CD4-positive, alpha-beta T cell (primary cell): ENCODE measurements at regions not wholly inside any gene's neighbourhood (a gene's known extent, or its start where the extent isn't known, plus 50 kb on each side); places are given as distances from the start of the nearest gene placed in this dataset.

ENCODE experiments used
- ATAC-seq: fragments of 200-7000 bp; cut with Tn5 transposase; one replicate; pipeline ENCODE4 v1.10.0; 2022; ENCODE audit warnings: mild to moderate bottlenecking; ENCODE audit not compliant: poor library complexity
- CTCF ChIA-PET: fragments of 350-600 bp; sonication (Branson Sonifier 250); formaldehyde crosslinking; loops from one replicate; lab custom pipeline; 2021; ENCODE audit warnings: antibody characterized with exemption, inconsistent platforms; lab: Charles Lee
- POLR2A ChIA-PET: fragments of 350-600 bp; sonication (Branson Sonifier 250); formaldehyde crosslinking; loops from one replicate; lab custom pipeline; 2021; ENCODE audit warnings: antibody characterized with exemption, inconsistent platforms; lab: Charles Lee
- DNase-seq, 14 experiments: peaks; one replicate each; pipeline ENCODE4 v3.0.0-alpha.2; 2013 to 2020; ENCODE audit warnings: mixed read lengths in 2 of 14
- H3K27ac ChIP-seq, 2 donors: one replicate each; pipeline versions ENCODE4 v1.5.1 to v1.7.0; 2013; ENCODE audit warnings: low read length in 2 of 2, low read depth in 1 of 2, mild to moderate bottlenecking in 1 of 2
- H3K27me3 ChIP-seq, 2 experiments: 1 replicate in 1 of 2; 2 replicates in 1 of 2; pipeline versions ENCODE4 v1.6.1 to v1.7.0; 2013; ENCODE audit warnings: low read length in 2 of 2, control low read depth in 1 of 2, mild to moderate bottlenecking in 1 of 2, moderate library complexity in 1 of 2; ENCODE audit not compliant: insufficient read depth in 2 of 2, control insufficient read depth in 1 of 2
- H3K36me3 ChIP-seq: one replicate; pipeline ENCODE4 v1.6.1; 2013; ENCODE audit warnings: low read length, control low read depth; ENCODE audit not compliant: insufficient read depth
- H3K4me1 ChIP-seq: one replicate; pipeline ENCODE4 v1.6.1; 2013; ENCODE audit warnings: low read length, control low read depth; ENCODE audit not compliant: insufficient read depth
- H3K4me3 ChIP-seq: one replicate; pipeline ENCODE4 v1.5.1; 2013; ENCODE audit warnings: mild to moderate bottlenecking, low read length, moderate library complexity
- H3K9me3 ChIP-seq, 2 experiments: 1 replicate in 1 of 2; 2 replicates in 1 of 2; pipeline versions ENCODE4 v1.6.1 to v1.7.0; 2013; ENCODE audit warnings: low read length in 2 of 2, mild to moderate bottlenecking in 2 of 2, control low read depth in 1 of 2, moderate library complexity in 1 of 2; ENCODE audit not compliant: control insufficient read depth in 1 of 2, insufficient read depth in 1 of 2
- H3K27ac Mint-ChIP-seq: one replicate; pipeline ENCODE4 v1.8.0; 2020; ENCODE audit warnings: mixed read lengths
- H3K27me3 Mint-ChIP-seq: one replicate; pipeline ENCODE4 v1.8.0; 2021; ENCODE audit warnings: mixed read lengths
- H3K36me3 Mint-ChIP-seq: one replicate; pipeline ENCODE4 v1.8.0; 2021; ENCODE audit warnings: low read depth, mixed read lengths
- H3K4me1 Mint-ChIP-seq: one replicate; pipeline ENCODE4 v1.8.0; 2021; ENCODE audit warnings: low read depth, mixed read lengths
- H3K4me3 Mint-ChIP-seq: one replicate; pipeline ENCODE4 v1.8.0; 2020; ENCODE audit warnings: mild to moderate bottlenecking, mixed read lengths
- H3K9me3 Mint-ChIP-seq: one replicate; pipeline ENCODE4 v1.8.0; 2020; ENCODE audit warnings: mixed read lengths
- intact Hi-C, 2 experiments: fragments of 100-400 bp; cut with DNase I in 1 of 2; cut with micrococcal nuclease in 1 of 2; formaldehyde crosslinking; loops; one replicate each; pipeline versions ENCODE4 v1.15.1 to v1.9.0; 2023 to 2025; cut with DNase I, micrococcal nuclease
- TF ChIP-seq, protein P1 (sequence below): fragments of 200-600 bp; IDR thresholded peaks from one replicate; pipeline ENCODE4 v1.8.0; 2022; ENCODE audit warnings: antibody characterized with exemption, mild to moderate bottlenecking

DNA sequence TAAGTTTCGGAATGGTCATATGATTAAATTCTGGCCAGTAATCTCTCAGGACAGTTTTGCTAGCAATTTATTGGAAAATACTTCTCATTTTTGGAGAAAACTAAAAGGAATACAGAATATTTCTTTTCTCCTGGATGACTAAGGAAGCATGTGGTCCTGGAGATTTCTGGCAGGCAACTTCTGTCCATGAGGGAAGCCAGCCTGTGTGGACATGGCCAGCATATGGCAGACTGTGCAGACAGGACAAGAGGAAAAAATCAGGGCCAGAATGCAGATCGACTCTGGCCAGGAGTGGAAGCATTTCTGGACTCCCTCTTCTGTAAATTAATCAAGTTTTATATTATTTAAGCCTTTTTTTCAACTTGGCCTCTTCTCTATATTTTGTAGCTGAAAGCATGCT, 100.4 kb upstream of the CDH18 start:
- no peak overlapping the region for H3K27ac Mint-ChIP-seq
- intact Hi-C loops = no loop called here
- no peaks in the 10 kb centered on the region for H3K4me1 ChIP-seq
- H3K9me3 Mint-ChIP-seq = peaks cover 3% of the 10 kb centered on the region
- H3K36me3 ChIP-seq = no peaks in the 10 kb centered on the region
- TF ChIP-seq, protein P1, sequence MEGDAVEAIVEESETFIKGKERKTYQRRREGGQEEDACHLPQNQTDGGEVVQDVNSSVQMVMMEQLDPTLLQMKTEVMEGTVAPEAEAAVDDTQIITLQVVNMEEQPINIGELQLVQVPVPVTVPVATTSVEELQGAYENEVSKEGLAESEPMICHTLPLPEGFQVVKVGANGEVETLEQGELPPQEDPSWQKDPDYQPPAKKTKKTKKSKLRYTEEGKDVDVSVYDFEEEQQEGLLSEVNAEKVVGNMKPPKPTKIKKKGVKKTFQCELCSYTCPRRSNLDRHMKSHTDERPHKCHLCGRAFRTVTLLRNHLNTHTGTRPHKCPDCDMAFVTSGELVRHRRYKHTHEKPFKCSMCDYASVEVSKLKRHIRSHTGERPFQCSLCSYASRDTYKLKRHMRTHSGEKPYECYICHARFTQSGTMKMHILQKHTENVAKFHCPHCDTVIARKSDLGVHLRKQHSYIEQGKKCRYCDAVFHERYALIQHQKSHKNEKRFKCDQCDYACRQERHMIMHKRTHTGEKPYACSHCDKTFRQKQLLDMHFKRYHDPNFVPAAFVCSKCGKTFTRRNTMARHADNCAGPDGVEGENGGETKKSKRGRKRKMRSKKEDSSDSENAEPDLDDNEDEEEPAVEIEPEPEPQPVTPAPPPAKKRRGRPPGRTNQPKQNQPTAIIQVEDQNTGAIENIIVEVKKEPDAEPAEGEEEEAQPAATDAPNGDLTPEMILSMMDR = no peak
- no peak for DNase-seq
- H3K27me3 Mint-ChIP-seq = no peaks in the 10 kb centered on the region
- H3K4me1 Mint-ChIP-seq = no peaks in the 10 kb centered on the region
- CTCF ChIA-PET = no interaction called here
- no peak overlapping the region for H3K27ac ChIP-seq
- no peaks in the 10 kb centered on the region for H3K36me3 Mint-ChIP-seq
- no peaks in the 10 kb centered on the region for H3K27me3 ChIP-seq
- POLR2A ChIA-PET = no interaction called here
- no peak overlapping the region for H3K4me3 ChIP-seq
- peaks cover 0 to 7% of the 10 kb centered on the region in 2 experiments for H3K9me3 ChIP-seq
- ATAC-seq = no peak
- no peak overlapping the region for H3K4me3 Mint-ChIP-seq

DNA sequence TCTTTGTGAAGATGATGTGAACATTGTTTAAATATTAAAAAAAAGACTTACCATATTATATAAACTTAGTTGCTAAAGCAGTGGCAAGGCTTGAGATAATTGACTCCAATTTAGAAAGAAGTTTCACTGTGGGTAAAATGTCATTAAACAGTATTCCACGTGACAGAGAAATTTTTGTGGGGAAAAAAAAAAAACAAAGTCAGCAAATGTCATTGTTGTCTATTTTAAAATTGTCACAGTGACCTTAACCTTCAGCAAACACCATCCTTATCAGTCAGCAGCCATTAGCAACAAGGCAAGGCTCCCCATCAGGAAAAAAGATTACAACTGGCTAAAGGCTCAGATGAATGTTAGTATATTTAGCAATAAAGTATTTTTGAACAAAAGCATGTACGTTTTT, 99.3 kb upstream of the CDH18 start:
- intact Hi-C loops = no loop called here

GRCh38 chr5:20077186-20077585, 89.2 kb upstream of the CDH18 start:
- CTCF ChIA-PET = no interaction called here
- no peaks in the 10 kb centered on the region for H3K4me1 Mint-ChIP-seq
- no peak overlapping the region for H3K4me3 Mint-ChIP-seq
- no peaks in the 10 kb centered on the region for H3K36me3 ChIP-seq
- no peak overlapping the region for H3K27ac ChIP-seq
- H3K27me3 ChIP-seq = no peaks in the 10 kb centered on the region
- H3K4me1 ChIP-seq = no peaks in the 10 kb centered on the region
- ATAC-seq (no peak), DNase-seq (no peak)
- intact Hi-C loops = no loop called here
- H3K36me3 Mint-ChIP-seq = no peaks in the 10 kb centered on the region
- POLR2A ChIA-PET = no interaction called here
- H3K27me3 Mint-ChIP-seq = no peaks in the 10 kb centered on the region
- TF ChIP-seq, protein P1 = no peak
- no peak overlapping the region for H3K4me3 ChIP-seq
- H3K9me3 ChIP-seq = peaks cover 0 to 10% of the 10 kb centered on the region in 2 experiments
- peaks cover 12% of the 10 kb centered on the region for H3K9me3 Mint-ChIP-seq
- H3K27ac Mint-ChIP-seq = no peak overlapping the region

More for the DNA sequence above, 99.3 kb upstream of the CDH18 start:
- POLR2A ChIA-PET = no interaction called here
- DNase-seq = no peak
- Histone ChIP-seq H3K36me3 (no peaks in the 10 kb centered on the region), H3K4me1 (no peaks in the 10 kb centered on the region), H3K27ac (no peak overlapping the region), H3K4me3 (no peak overlapping the region), H3K9me3 (peaks cover 0 to 7% of the 10 kb centered on the region in 2 experiments), H3K27me3 (no peaks in the 10 kb centered on the region)
- no peaks in the 10 kb centered on the region for H3K36me3 Mint-ChIP-seq
- CTCF ChIA-PET = no interaction called here
- ATAC-seq = no peak
- TF ChIP-seq, protein P1 = no peak
- H3K27ac Mint-ChIP-seq = no peak overlapping the region
- no peaks in the 10 kb centered on the region for H3K4me1 Mint-ChIP-seq
- peaks cover 5% of the 10 kb centered on the region for H3K9me3 Mint-ChIP-seq
- H3K27me3 Mint-ChIP-seq = no peaks in the 10 kb centered on the region
- no peak overlapping the region for H3K4me3 Mint-ChIP-seq
